Trophoblast cell (in vitro differentiated cells and primary cell): ENCODE measurements at regions not wholly inside any gene's neighbourhood (a gene's known extent, or its start where the extent isn't known, plus 50 kb on each side); places are given as distances from the start of the nearest gene placed in this dataset.

Experiments used
- DNase-seq, 2 donors: peaks; one replicate each; pipeline ENCODE4 v3.0.0-alpha.2; 2016
- H2AFZ ChIP-seq: 2 replicates; pipeline ENCODE4 v1.6.1; 2013; ENCODE audit warnings: low read length, moderate library complexity, mild to moderate bottlenecking; ENCODE audit not compliant: insufficient read depth, poor library complexity
- H2AK5ac ChIP-seq: 2 replicates; pipeline ENCODE4 v1.6.1; 2013; ENCODE audit warnings: mild to moderate bottlenecking, low read length
- H2BK120ac ChIP-seq: 2 replicates; pipeline ENCODE4 v1.6.1; 2013; ENCODE audit warnings: low read length, mild to moderate bottlenecking, moderate library complexity; ENCODE audit not compliant: insufficient read depth, poor library complexity
- H2BK12ac ChIP-seq: 2 replicates; pipeline ENCODE4 v1.6.1; 2013; ENCODE audit warnings: mild to moderate bottlenecking, low read length, moderate library complexity
- H2BK5ac ChIP-seq: 2 replicates; pipeline ENCODE4 v1.6.1; 2013; ENCODE audit warnings: low read length, low read depth, moderate library complexity, mild to moderate bottlenecking; ENCODE audit not compliant: poor library complexity
- H3K14ac ChIP-seq: 2 replicates; pipeline ENCODE4 v1.6.1; 2013; ENCODE audit warnings: mild to moderate bottlenecking, low read length
- H3K18ac ChIP-seq: 2 replicates; pipeline ENCODE4 v1.6.1; 2013; ENCODE audit warnings: mild to moderate bottlenecking, low read length
- H3K23ac ChIP-seq: 2 replicates; pipeline ENCODE4 v1.6.1; 2013; ENCODE audit warnings: low read length
- H3K27ac ChIP-seq: 2 replicates; pipeline ENCODE4 v1.5.1; 2013; ENCODE audit warnings: low read depth, mild to moderate bottlenecking, inconsistent platforms, low read length, moderate library complexity
- H3K27me3 ChIP-seq: 2 replicates; pipeline ENCODE4 v1.6.1; 2013; ENCODE audit warnings: inconsistent platforms, mild to moderate bottlenecking, low read length, moderate library complexity; ENCODE audit not compliant: insufficient read depth
- H3K36me3 ChIP-seq, 2 experiments: 1 replicate in 1 of 2; 2 replicates in 1 of 2; pipeline ENCODE4 v1.6.1; 2013; ENCODE audit warnings: low read length in 2 of 2, mild to moderate bottlenecking in 2 of 2, moderate library complexity in 1 of 2; ENCODE audit not compliant: insufficient read depth in 2 of 2, control insufficient read depth in 1 of 2
- H3K4ac ChIP-seq: 2 replicates; pipeline ENCODE4 v1.6.1; 2013; ENCODE audit warnings: low read depth, mild to moderate bottlenecking, low read length, moderate library complexity
- H3K4me1 ChIP-seq, 2 experiments: 1 replicate in 1 of 2; 2 replicates in 1 of 2; pipeline ENCODE4 v1.6.1; 2013; ENCODE audit warnings: low read length in 2 of 2, mild to moderate bottlenecking in 2 of 2, moderate library complexity in 1 of 2; ENCODE audit not compliant: insufficient read depth in 2 of 2, control insufficient read depth in 1 of 2
- H3K4me2 ChIP-seq: 2 replicates; pipeline ENCODE4 v1.6.1; 2013; ENCODE audit warnings: inconsistent platforms, mild to moderate bottlenecking, low read length, moderate library complexity
- H3K4me3 ChIP-seq: 2 replicates; pipeline ENCODE4 v1.5.1; 2013; ENCODE audit warnings: mild to moderate bottlenecking, low read depth, low read length, inconsistent platforms
- H3K79me1 ChIP-seq: one replicate; pipeline ENCODE4 v1.6.1; 2013; ENCODE audit warnings: low read length
- H3K79me2 ChIP-seq: 2 replicates; pipeline ENCODE4 v1.6.1; 2013; ENCODE audit warnings: low read length, mild to moderate bottlenecking; ENCODE audit not compliant: control insufficient read depth, insufficient read depth, poor library complexity
- H3K9ac ChIP-seq: 2 replicates; pipeline ENCODE4 v1.6.1; 2013; ENCODE audit warnings: mild to moderate bottlenecking, low read length
- H3K9me3 ChIP-seq: 2 replicates; pipeline ENCODE4 v1.6.1; 2013; ENCODE audit warnings: low read depth, mild to moderate bottlenecking, control low read depth, inconsistent platforms, low read length; ENCODE audit not compliant: insufficient read depth
- H4K12ac ChIP-seq: 2 replicates; pipeline ENCODE4 v1.6.1; 2013; ENCODE audit warnings: low read depth, mild to moderate bottlenecking, low read length, moderate library complexity
- H4K8ac ChIP-seq: 2 replicates; pipeline ENCODE4 v1.6.1; 2013; ENCODE audit warnings: low read depth, mild to moderate bottlenecking, low read length, moderate library complexity
- H4K91ac ChIP-seq: one replicate; pipeline ENCODE4 v1.6.1; 2013; ENCODE audit warnings: low read depth, mild to moderate bottlenecking, low read length, moderate library complexity
- WGBS: extraction: QIAGEN DNeasy Blood & Tissue Kit; methylation state at CpG from one replicate; pipeline ENCODE4 v1.1.7; 2013; ENCODE audit warnings: missing lambda C conversion rate; ENCODE audit not compliant: insufficient read length, insufficient coverage; ENCODE audit errors: extremely low coverage; 5-methylcytosine and 5-hydroxymethylcytosine counted together

- Histone ChIP-seq H3K27ac (no peak overlapping the region), H3K9me3 (no peaks in the 10 kb centered on the region), H4K12ac (no peak overlapping the region), H3K23ac (no peak overlapping the region), H2BK12ac (no peak overlapping the region), H3K4me2 (no peak overlapping the region), H3K4ac (no peak overlapping the region), H3K9ac (no peak overlapping the region), H2AFZ (no peak overlapping the region), H3K36me3 (no peaks in the 10 kb centered on the region), H3K4me3 (no peak overlapping the region), H3K27me3 (no peaks in the 10 kb centered on the region), H2AK5ac (no peak overlapping the region), H2BK5ac (no peak overlapping the region), H3K14ac (no peak overlapping the region), H3K4me1 (no peaks in the 10 kb centered on the region), H3K79me1 (no peaks in the 10 kb centered on the region), H3K79me2 (no peaks in the 10 kb centered on the region), H3K18ac (no peak overlapping the region), H4K8ac (no peak overlapping the region), H2BK120ac (no peak overlapping the region), H4K91ac (no peak overlapping the region)
- no peak for DNase-seq
- WGBS, result no CpG with 5 or more reads among the region's 3 CpGs
Measured at GRCh38 chr4:187017147-187017546, 293.5 kb upstream of the FAT1 start.

- DNase-seq, result no peak
- no peak overlapping the region for H3K23ac ChIP-seq
- no peak overlapping the region for H2AFZ ChIP-seq
- H4K91ac ChIP-seq, result no peak overlapping the region
- H3K79me1 ChIP-seq, result no peaks in the 10 kb centered on the region
- H3K36me3 ChIP-seq, result no peaks in the 10 kb centered on the region
- no peak overlapping the region for H3K4ac ChIP-seq
- no CpG with 5 or more reads among the region's 8 CpGs for WGBS
- H3K4me1 ChIP-seq, result no peaks in the 10 kb centered on the region
- no peak overlapping the region for H3K4me3 ChIP-seq
- no peak overlapping the region for H3K14ac ChIP-seq
- no peak overlapping the region for H3K4me2 ChIP-seq
- H4K8ac ChIP-seq, result no peak overlapping the region
- no peak overlapping the region for H4K12ac ChIP-seq
- H3K27ac ChIP-seq, result no peak overlapping the region
- H2BK12ac ChIP-seq, result no peak overlapping the region
- H3K79me2 ChIP-seq, result no peaks in the 10 kb centered on the region
- H2AK5ac ChIP-seq, result no peak overlapping the region
- no peaks in the 10 kb centered on the region for H3K9me3 ChIP-seq
- no peaks in the 10 kb centered on the region for H3K27me3 ChIP-seq
- no peak overlapping the region for H3K9ac ChIP-seq
- H2BK5ac ChIP-seq, result no peak overlapping the region
- H3K18ac ChIP-seq, result no peak overlapping the region
- H2BK120ac ChIP-seq, result no peak overlapping the region
Measured at GRCh38 chr4:187019896-187020295, 296.2 kb upstream of the FAT1 start.

GRCh38 chr4:187020676-187021075, 297.0 kb upstream of the FAT1 start:
- Histone ChIP-seq H3K4me3 (no peak overlapping the region), H3K27me3 (no peaks in the 10 kb centered on the region), H3K79me2 (no peaks in the 10 kb centered on the region), H2BK5ac (no peak overlapping the region), H2BK120ac (no peak overlapping the region), H3K4me2 (no peak overlapping the region), H2AK5ac (no peak overlapping the region), H3K18ac (no peak overlapping the region), H3K36me3 (no peaks in the 10 kb centered on the region), H3K4ac (no peak overlapping the region), H3K9ac (no peak overlapping the region), H4K91ac (no peak overlapping the region), H3K14ac (no peak overlapping the region), H3K9me3 (no peaks in the 10 kb centered on the region), H4K8ac (no peak overlapping the region), H3K4me1 (no peaks in the 10 kb centered on the region), H3K23ac (no peak overlapping the region), H2BK12ac (no peak overlapping the region), H2AFZ (no peak overlapping the region), H3K79me1 (no peaks in the 10 kb centered on the region), H3K27ac (no peak overlapping the region), H4K12ac (no peak overlapping the region)
- no peak for DNase-seq
- no CpG with 5 or more reads among the region's 2 CpGs for WGBS

GRCh38 chr4:187021436-187022205, 298.0 kb upstream of the FAT1 start:
- WGBS, result no CpG with 5 or more reads among the region's 6 CpGs
- H2BK120ac ChIP-seq, result no peak overlapping the region
- H2BK12ac ChIP-seq, result no peak overlapping the region

More at GRCh38 chr4:187021436-187022205, 298.0 kb upstream of the FAT1 start:
- H3K4ac ChIP-seq, result no peak overlapping the region
- no peak overlapping the region for H3K14ac ChIP-seq
- H3K18ac ChIP-seq, result no peak overlapping the region
- no peak for DNase-seq
- no peaks in the 10 kb centered on the region for H3K4me1 ChIP-seq
- no peak overlapping the region for H3K4me3 ChIP-seq
- H3K79me1 ChIP-seq, result no peaks in the 10 kb centered on the region
- H3K27me3 ChIP-seq, result no peaks in the 10 kb centered on the region
- H3K9me3 ChIP-seq, result no peaks in the 10 kb centered on the region
- no peak overlapping the region for H4K91ac ChIP-seq
- H4K12ac ChIP-seq, result no peak overlapping the region
- H3K79me2 ChIP-seq, result no peaks in the 10 kb centered on the region
- H3K4me2 ChIP-seq, result no peak overlapping the region
- no peaks in the 10 kb centered on the region for H3K36me3 ChIP-seq
- no peak overlapping the region for H3K23ac ChIP-seq
- H2AK5ac ChIP-seq, result no peak overlapping the region
- no peak overlapping the region for H2BK5ac ChIP-seq
- H4K8ac ChIP-seq, result no peak overlapping the region
- no peak overlapping the region for H2AFZ ChIP-seq
- H3K9ac ChIP-seq, result no peak overlapping the region
- H3K27ac ChIP-seq, result no peak overlapping the region
